Osteoblast (primary cell): ENCODE measurements at regions not wholly inside any gene's neighbourhood (a gene's known extent, or its start where the extent isn't known, plus 50 kb on each side); places are given as distances from the start of the nearest gene placed in this dataset.

Source experiments
- DNase-seq: peaks from one replicate; pipeline ENCODE4 v3.0.0; 2011; ENCODE audit warnings: low spot score, mixed read lengths; ENCODE audit not compliant: insufficient read length; ENCODE audit errors: missing footprints
- H2AFZ ChIP-seq: 2 replicates; pipeline ENCODE4 v1.6.0; 2011; ENCODE audit warnings: mild to moderate bottlenecking, low read length
- H3K27ac ChIP-seq: 2 replicates; pipeline ENCODE4 v1.5.1; 2011; ENCODE audit warnings: mild to moderate bottlenecking, low read depth, low read length, moderate library complexity
- H3K27me3 ChIP-seq: 2 replicates; pipeline ENCODE4 v1.6.0; 2012; ENCODE audit warnings: mild to moderate bottlenecking, control low read depth, inconsistent platforms, low read length, moderate library complexity; ENCODE audit not compliant: insufficient read depth
- H3K36me3 ChIP-seq: 2 replicates; pipeline ENCODE4 v1.5.1; 2011; ENCODE audit warnings: mild to moderate bottlenecking, low read length, control low read depth, moderate library complexity; ENCODE audit not compliant: insufficient read depth
- H3K4me1 ChIP-seq: 2 replicates; pipeline ENCODE4 v1.5.1; 2011; ENCODE audit warnings: mild to moderate bottlenecking, low read length, control low read depth, moderate library complexity; ENCODE audit not compliant: insufficient read depth
- H3K4me2 ChIP-seq: 2 replicates; pipeline ENCODE4 v1.6.0; 2011; ENCODE audit warnings: mild to moderate bottlenecking, low read length; ENCODE audit not compliant: insufficient read depth
- H3K4me3 ChIP-seq: fragments of 200-600 bp; sonication (generic); 3 replicates; pipeline ENCODE4 v1.5.1; 2012; ENCODE audit warnings: mild to moderate bottlenecking, low read length, inconsistent platforms; ENCODE audit not compliant: insufficient read depth
- H3K79me2 ChIP-seq: 2 replicates; pipeline ENCODE4 v1.6.0; 2012; ENCODE audit warnings: mild to moderate bottlenecking, low read length, control low read depth, inconsistent platforms; ENCODE audit not compliant: insufficient read depth
- H3K9me3 ChIP-seq: 2 replicates; pipeline ENCODE4 v1.5.1; 2011; ENCODE audit warnings: low read depth, low read length, control low read depth
- H4K20me1 ChIP-seq: 2 replicates; pipeline ENCODE4 v1.6.0; 2012; ENCODE audit warnings: mild to moderate bottlenecking, low read length, control low read depth; ENCODE audit not compliant: insufficient read depth
- TF ChIP-seq, protein P1 (sequence below): IDR thresholded peaks from 2 replicates; pipeline ENCODE4 v1.5.1; 2011; ENCODE audit warnings: mild to moderate bottlenecking, low read depth, low read length, moderate library complexity; ENCODE audit errors: extremely low read depth

GRCh38 chr3:86245360-86245759, 745.6 kb downstream of the VGLL3 start:
- Histone ChIP-seq H3K36me3 (no peaks in the 10 kb centered on the region), H3K27me3 (no peaks in the 10 kb centered on the region), H3K4me1 (no peaks in the 10 kb centered on the region), H3K79me2 (no peaks in the 10 kb centered on the region), H3K4me2 (no peak overlapping the region), H3K27ac (no peak overlapping the region), H4K20me1 (no peaks in the 10 kb centered on the region), H2AFZ (no peak overlapping the region), H3K9me3 (no peaks in the 10 kb centered on the region), H3K4me3 (no peak overlapping the region)
- TF ChIP-seq, protein P1, sequence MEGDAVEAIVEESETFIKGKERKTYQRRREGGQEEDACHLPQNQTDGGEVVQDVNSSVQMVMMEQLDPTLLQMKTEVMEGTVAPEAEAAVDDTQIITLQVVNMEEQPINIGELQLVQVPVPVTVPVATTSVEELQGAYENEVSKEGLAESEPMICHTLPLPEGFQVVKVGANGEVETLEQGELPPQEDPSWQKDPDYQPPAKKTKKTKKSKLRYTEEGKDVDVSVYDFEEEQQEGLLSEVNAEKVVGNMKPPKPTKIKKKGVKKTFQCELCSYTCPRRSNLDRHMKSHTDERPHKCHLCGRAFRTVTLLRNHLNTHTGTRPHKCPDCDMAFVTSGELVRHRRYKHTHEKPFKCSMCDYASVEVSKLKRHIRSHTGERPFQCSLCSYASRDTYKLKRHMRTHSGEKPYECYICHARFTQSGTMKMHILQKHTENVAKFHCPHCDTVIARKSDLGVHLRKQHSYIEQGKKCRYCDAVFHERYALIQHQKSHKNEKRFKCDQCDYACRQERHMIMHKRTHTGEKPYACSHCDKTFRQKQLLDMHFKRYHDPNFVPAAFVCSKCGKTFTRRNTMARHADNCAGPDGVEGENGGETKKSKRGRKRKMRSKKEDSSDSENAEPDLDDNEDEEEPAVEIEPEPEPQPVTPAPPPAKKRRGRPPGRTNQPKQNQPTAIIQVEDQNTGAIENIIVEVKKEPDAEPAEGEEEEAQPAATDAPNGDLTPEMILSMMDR: no peak
- DNase-seq: no peak

- H3K4me3 ChIP-seq: no peak overlapping the region
- no peaks in the 10 kb centered on the region for H3K4me1 ChIP-seq
- no peaks in the 10 kb centered on the region for H3K27me3 ChIP-seq
- no peaks in the 10 kb centered on the region for H3K36me3 ChIP-seq
- H3K79me2 ChIP-seq: no peaks in the 10 kb centered on the region
- H3K4me2 ChIP-seq: no peak overlapping the region
- no peak overlapping the region for H3K27ac ChIP-seq
- H3K9me3 ChIP-seq: no peaks in the 10 kb centered on the region
- no peaks in the 10 kb centered on the region for H4K20me1 ChIP-seq
- TF ChIP-seq, protein P1: no peak
- no peak for DNase-seq
- no peak overlapping the region for H2AFZ ChIP-seq
These were observed 746.0 kb downstream of the VGLL3 start for GRCh38 chr3:86244905-86245304.

- Histone ChIP-seq H4K20me1 (no peaks in the 10 kb centered on the region), H3K27me3 (no peaks in the 10 kb centered on the region), H3K27ac (no peak overlapping the region), H3K4me1 (no peaks in the 10 kb centered on the region), H3K36me3 (no peaks in the 10 kb centered on the region), H2AFZ (no peak overlapping the region), H3K4me3 (no peak overlapping the region), H3K4me2 (no peak overlapping the region), H3K9me3 (no peaks in the 10 kb centered on the region), H3K79me2 (no peaks in the 10 kb centered on the region)
- DNase-seq: no peak
- TF ChIP-seq, protein P1: no peak
These were observed 751.0 kb downstream of the VGLL3 start for GRCh38 chr3:86239946-86240345.

- Histone ChIP-seq H4K20me1 (no peaks in the 10 kb centered on the region), H3K27me3 (no peaks in the 10 kb centered on the region), H3K27ac (no peak overlapping the region), H3K9me3 (no peaks in the 10 kb centered on the region), H3K4me3 (no peak overlapping the region), H2AFZ (no peak overlapping the region), H3K79me2 (no peaks in the 10 kb centered on the region), H3K4me2 (no peak overlapping the region), H3K36me3 (no peaks in the 10 kb centered on the region), H3K4me1 (no peaks in the 10 kb centered on the region)
- no peak for DNase-seq
- TF ChIP-seq, protein P1: no peak
These were observed 756.3 kb downstream of the VGLL3 start for GRCh38 chr3:86234506-86235254.
